CD14-positive monocyte (primary cell): ENCODE measurements at regions not wholly inside any gene's neighbourhood (a gene's known extent, or its start where the extent isn't known, plus 50 kb on each side); places are given as distances from the start of the nearest gene placed in this dataset.

ENCODE experiments used
- DNase-seq, 3 donors: peaks; one replicate each; pipeline ENCODE4 v3.0.0-alpha.2; 2011 to 2022
- H2AFZ ChIP-seq: 2 replicates; pipeline ENCODE4 v1.6.0; 2012; ENCODE audit warnings: mild to moderate bottlenecking, low read depth, low read length, inconsistent platforms; ENCODE audit not compliant: insufficient read depth, poor library complexity, severe bottlenecking
- H3K27ac ChIP-seq, 2 donors: 1 replicate in 1 of 2; 2 replicates in 1 of 2; pipeline ENCODE4 v1.5.1; 2012 to 2013; ENCODE audit warnings: low read length in 2 of 2, control low read depth in 1 of 2, inconsistent platforms in 1 of 2, low read depth in 1 of 2, mild to moderate bottlenecking in 1 of 2
- H3K27me3 ChIP-seq, 2 donors: one replicate each; pipeline versions ENCODE4 v1.6.0 to v1.6.1; 2011 to 2013; ENCODE audit warnings: low read length in 2 of 2; ENCODE audit not compliant: control insufficient read depth in 2 of 2, insufficient read depth in 2 of 2
- H3K36me3 ChIP-seq, 2 donors: replicated peaks in 1 of 2; 1 replicate in 1 of 2; 2 replicates in 1 of 2; pipeline versions ENCODE4 v1.5.1 to v1.6.1; 2012 to 2013; ENCODE audit warnings: low read length in 2 of 2, control low read depth in 1 of 2, inconsistent platforms in 1 of 2, mild to moderate bottlenecking in 1 of 2; ENCODE audit not compliant: insufficient read depth in 2 of 2, control insufficient read depth in 1 of 2
- H3K4me1 ChIP-seq, 2 donors: 1 replicate in 1 of 2; 2 replicates in 1 of 2; pipeline versions ENCODE4 v1.5.1 to v1.6.1; 2012 to 2013; ENCODE audit warnings: low read length in 2 of 2, control low read depth in 1 of 2, inconsistent platforms in 1 of 2, mild to moderate bottlenecking in 1 of 2, moderate library complexity in 1 of 2; ENCODE audit not compliant: insufficient read depth in 2 of 2, control insufficient read depth in 1 of 2
- H3K4me2 ChIP-seq: replicated peaks from 2 replicates; pipeline ENCODE3; 2012; ENCODE audit warnings: low read length, moderate library complexity, mild to moderate bottlenecking; ENCODE audit not compliant: poor library complexity, severe bottlenecking; ENCODE audit errors: extremely low read depth
- H3K4me3 ChIP-seq, 3 experiments: fragments of 200-600 bp in 1 of 3; sonication (generic) in 1 of 3; replicated peaks in 1 of 3; 1 replicate in 2 of 3; 2 replicates in 1 of 3; pipeline ENCODE4 v1.5.1; 2011 to 2013; ENCODE audit warnings: low read length in 3 of 3, mild to moderate bottlenecking in 3 of 3, control low read depth in 2 of 3, low read depth in 2 of 3, inconsistent platforms in 1 of 3, moderate library complexity in 1 of 3
- H3K79me2 ChIP-seq: 2 replicates; pipeline ENCODE4 v1.6.0; 2012; ENCODE audit warnings: mild to moderate bottlenecking, control low read depth, inconsistent platforms, low read length, moderate library complexity; ENCODE audit not compliant: insufficient read depth
- H3K9ac ChIP-seq: 2 replicates; pipeline ENCODE4 v1.6.0; 2017; ENCODE audit warnings: low read length, mild to moderate bottlenecking; ENCODE audit not compliant: insufficient read depth, poor library complexity, severe bottlenecking
- H3K9me3 ChIP-seq, 2 donors: replicated peaks in 1 of 2; 1 replicate in 1 of 2; 2 replicates in 1 of 2; pipeline versions ENCODE4 v1.5.1 to v1.6.1; 2012 to 2013; ENCODE audit warnings: low read length in 2 of 2, control low read depth in 1 of 2; ENCODE audit not compliant: control insufficient read depth in 1 of 2, insufficient read depth in 1 of 2
- H4K20me1 ChIP-seq: 2 replicates; pipeline ENCODE4 v1.6.0; 2012; ENCODE audit warnings: mild to moderate bottlenecking, low read length, control low read depth, moderate library complexity; ENCODE audit not compliant: insufficient read depth
- H3K27ac Mint-ChIP-seq, 7 donors: one replicate each; pipeline ENCODE4 v1.8.0; 2020; ENCODE audit warnings: mild to moderate bottlenecking in 7 of 7, mixed read lengths in 7 of 7, moderate library complexity in 6 of 7, inconsistent platforms in 2 of 7
- H3K27me3 Mint-ChIP-seq, 3 donors: one replicate each; pipeline ENCODE4 v1.8.0; 2021 to 2022; ENCODE audit warnings: low read depth in 3 of 3, mild to moderate bottlenecking in 3 of 3, mixed read lengths in 3 of 3, moderate library complexity in 3 of 3, inconsistent platforms in 1 of 3
- H3K36me3 Mint-ChIP-seq, 2 donors: one replicate each; pipeline ENCODE4 v1.8.0; 2020; ENCODE audit warnings: mixed read lengths in 2 of 2, inconsistent platforms in 1 of 2, mild to moderate bottlenecking in 1 of 2
- H3K4me1 Mint-ChIP-seq: one replicate; pipeline ENCODE4 v1.8.0; 2020; ENCODE audit warnings: mild to moderate bottlenecking, mixed read lengths
- H3K4me3 Mint-ChIP-seq, 2 donors: one replicate each; pipeline ENCODE4 v1.8.0; 2020; ENCODE audit warnings: mild to moderate bottlenecking in 2 of 2, mixed read lengths in 2 of 2, moderate library complexity in 1 of 2
- H3K9me3 Mint-ChIP-seq, 7 donors: one replicate each; pipeline ENCODE4 v1.8.0; 2020 to 2022; ENCODE audit warnings: mixed read lengths in 7 of 7, mild to moderate bottlenecking in 6 of 7, moderate library complexity in 6 of 7, inconsistent platforms in 2 of 7
- CTCF ChIP-seq: fragments of 200-600 bp; IDR thresholded peaks from one replicate; pipeline ENCODE4 v1.8.0; 2022; ENCODE audit warnings: antibody characterized with exemption, mild to moderate bottlenecking
- WGBS: methylation state at CpG from one replicate; pipeline ENCODE4 v1.1.5; 2013; ENCODE audit warnings: missing lambda C conversion rate; ENCODE audit not compliant: insufficient coverage; 5-methylcytosine and 5-hydroxymethylcytosine counted together
- intact Hi-C, 2 donors: fragments of 100-400 bp; cut with micrococcal nuclease; formaldehyde crosslinking; loops; one replicate each; pipeline versions ENCODE4 v1.15.0 to v1.15.1; 2023

GRCh38 chr1:221794079-221794670, 52.3 kb upstream of the DUSP10 start:
- Histone ChIP-seq H3K27ac (no peak overlapping the region), H3K36me3 (no peaks in the 10 kb centered on the region), H4K20me1 (no peaks in the 10 kb centered on the region), H3K27me3 (no peaks in the 10 kb centered on the region), H3K79me2 (no peaks in the 10 kb centered on the region), H3K4me2 (no peak overlapping the region), H3K4me1 (no peaks in the 10 kb centered on the region), H3K9ac (no peak overlapping the region), H2AFZ (peak overlapping the region; percentile 42), H3K9me3 (no peaks in the 10 kb centered on the region), H3K4me3 (no peak overlapping the region)
- peaks cover 10% of the 10 kb centered on the region for H3K4me1 Mint-ChIP-seq
- peak in 1 of 3 donors; percentile 64 for DNase-seq
- intact Hi-C loops: no loop called here
- WGBS: no CpG with 5 or more reads among the region's 2 CpGs
- peaks cover 0 to 2% (median 0%) of the 10 kb centered on the region in 7 donors for H3K9me3 Mint-ChIP-seq
- TF ChIP-seq CTCF: no peak
- no peaks in the 10 kb centered on the region for H3K36me3 Mint-ChIP-seq
- H3K4me3 Mint-ChIP-seq: peak overlapping the region in 1 of 2 donors; percentile 32
- peaks cover 2% of the 10 kb centered on the region in 3 donors for H3K27me3 Mint-ChIP-seq
- peak overlapping the region in 4 of 7 donors; percentile 10 to 81 (median 46) for H3K27ac Mint-ChIP-seq

GRCh38 chr1:221793439-221794078, 51.7 kb upstream of the DUSP10 start:
- no peak overlapping the region for H3K9ac ChIP-seq
- H3K4me3 ChIP-seq: no peak overlapping the region
- no peaks in the 10 kb centered on the region for H4K20me1 ChIP-seq
- Mint-ChIP-seq H3K36me3 (no peaks in the 10 kb centered on the region), H3K27ac (peak overlapping the region in 5 of 7 donors; percentile 10 to 81 (median 66)), H3K9me3 (peaks cover 0 to 2% (median 0%) of the 10 kb centered on the region in 7 donors), H3K4me1 (peaks cover 10% of the 10 kb centered on the region), H3K27me3 (peaks cover 2% of the 10 kb centered on the region in 3 donors), H3K4me3 (no peak overlapping the region)
- intact Hi-C loops: no loop called here
- no peak overlapping the region for H3K4me2 ChIP-seq
- peak overlapping the region; percentile 42 for H2AFZ ChIP-seq
- no peak for TF ChIP-seq CTCF
- H3K36me3 ChIP-seq: no peaks in the 10 kb centered on the region
- no peak overlapping the region for H3K27ac ChIP-seq
- 38% methylated on average over 3 of the region's 3 CpGs for WGBS
- no peaks in the 10 kb centered on the region for H3K9me3 ChIP-seq
- H3K4me1 ChIP-seq: no peaks in the 10 kb centered on the region
- no peak for DNase-seq
- H3K27me3 ChIP-seq: no peaks in the 10 kb centered on the region
- H3K79me2 ChIP-seq: no peaks in the 10 kb centered on the region
